Inflammatory macrophage treated with lipopolysaccharide for 1 hour (primary cell): ENCODE measurements at regions not wholly inside any gene's neighbourhood (a gene's known extent, or its start where the extent isn't known, plus 50 kb on each side); places are given as distances from the start of the nearest gene placed in this dataset.
"Not testable (repeated sequence)": the region's sequence is repeated elsewhere in the genome, so short reads cannot be mapped to it uniquely, and the experiment has no call there.

Experiments
- DNase-seq, 2 donors: peaks; one replicate each; pipeline ENCODE4 v3.0.0-alpha.2; 2020 to 2022

- no peak for DNase-seq
These were observed 118.9 kb upstream of the SFSWAP start for GRCh38 chr12:131591714-131592709.

GRCh38 chr12:131592972-131593371 is 117.9 kb upstream of the SFSWAP start:
- peak in 1 of 2 donors; percentile 11 for DNase-seq

GRCh38 chr12:131593406-131593805 is 117.5 kb upstream of the SFSWAP start:
- DNase-seq: no peak

GRCh38 chr12:131596115-131596514 is 114.8 kb upstream of the SFSWAP start:
- DNase-seq: no peak

GRCh38 chr12:131597333-131597732 is 113.6 kb upstream of the SFSWAP start:
- DNase-seq: no peak

- no peak for DNase-seq
These were observed 112.2 kb upstream of the SFSWAP start for GRCh38 chr12:131598717-131599116.

- no peak for DNase-seq
These were observed 111.4 kb upstream of the SFSWAP start for GRCh38 chr12:131599190-131600159.

GRCh38 chr12:131600160-131600532 is 110.7 kb upstream of the SFSWAP start:
- no peak for DNase-seq

- DNase-seq: not testable (repeated sequence)
These were observed 109.4 kb upstream of the SFSWAP start for GRCh38 chr12:131601499-131601898.

- DNase-seq: peak in 1 of 2 donors; percentile 3
These were observed 107.6 kb upstream of the SFSWAP start for GRCh38 chr12:131603106-131603938.

GRCh38 chr12:131603939-131604795 is 106.7 kb upstream of the SFSWAP start:
- DNase-seq: peak; percentile 40 to 65

GRCh38 chr12:131604859-131605258 is 106.0 kb upstream of the SFSWAP start:
- no peak for DNase-seq

GRCh38 chr12:131605304-131605829 is 105.5 kb upstream of the SFSWAP start:
- no peak for DNase-seq

- peak; percentile 65 to 74 for DNase-seq
These were observed 104.5 kb upstream of the SFSWAP start for GRCh38 chr12:131606218-131606901.

GRCh38 chr12:131607658-131608447 is 103.0 kb upstream of the SFSWAP start:
- DNase-seq: peak in 1 of 2 donors; percentile 29

GRCh38 chr12:131608740-131609690 is 101.9 kb upstream of the SFSWAP start:
- DNase-seq: peak; percentile 44 to 82

GRCh38 chr12:131609762-131610161 is 101.1 kb upstream of the SFSWAP start:
- DNase-seq: no peak

GRCh38 chr12:131610181-131610580 is 100.7 kb upstream of the SFSWAP start:
- no peak for DNase-seq
